Kidney epithelial cell (primary cell): ENCODE measurements at regions not wholly inside any gene's neighbourhood (a gene's known extent, or its start where the extent isn't known, plus 50 kb on each side); places are given as distances from the start of the nearest gene placed in this dataset.

Experiments used
- DNase-seq: peaks from one replicate; pipeline ENCODE4 v3.0.0-alpha.2; 2010; ENCODE audit warnings: low read depth
- H3K27me3 ChIP-seq: 2 replicates; pipeline ENCODE4 v1.6.0; 2011; ENCODE audit warnings: low read length; ENCODE audit not compliant: control insufficient read depth, insufficient read depth
- H3K36me3 ChIP-seq: 2 replicates; pipeline ENCODE4 v1.5.1; 2011; ENCODE audit warnings: low read length; ENCODE audit not compliant: control insufficient read depth, insufficient read depth
- H3K4me3 ChIP-seq: 2 replicates; pipeline ENCODE4 v1.5.1; 2011; ENCODE audit warnings: low read depth, mild to moderate bottlenecking, control low read depth, low read length
- CTCF ChIP-seq: IDR thresholded peaks from 2 replicates; pipeline ENCODE4 v1.5.1; 2011; ENCODE audit warnings: mild to moderate bottlenecking, moderate library complexity, low read length, control low read depth, inconsistent platforms; ENCODE audit not compliant: insufficient read depth, poor library complexity, severe bottlenecking

- TF ChIP-seq CTCF = no peak
- DNase-seq = no peak
- Histone ChIP-seq H3K27me3 (no peaks in the 10 kb centered on the region), H3K4me3 (no peak overlapping the region), H3K36me3 (no peaks in the 10 kb centered on the region)
These were observed 396.8 kb upstream of the SLC14A2 start for GRCh38 chr18:45218436-45218835.

GRCh38 chr18:45221363-45221762 is 393.9 kb upstream of the SLC14A2 start:
- H3K36me3 ChIP-seq = no peaks in the 10 kb centered on the region
- H3K27me3 ChIP-seq = no peaks in the 10 kb centered on the region
- no peak for DNase-seq
- TF ChIP-seq CTCF = no peak
- no peak overlapping the region for H3K4me3 ChIP-seq

GRCh38 chr18:45222180-45222579 is 393.1 kb upstream of the SLC14A2 start:
- H3K4me3 ChIP-seq = no peak overlapping the region
- H3K27me3 ChIP-seq = no peaks in the 10 kb centered on the region
- H3K36me3 ChIP-seq = no peaks in the 10 kb centered on the region
- no peak for TF ChIP-seq CTCF
- DNase-seq = no peak

- Histone ChIP-seq H3K27me3 (no peaks in the 10 kb centered on the region), H3K36me3 (no peaks in the 10 kb centered on the region), H3K4me3 (no peak overlapping the region)
- TF ChIP-seq CTCF = no peak
- DNase-seq = no peak
These were observed 388.1 kb upstream of the SLC14A2 start for GRCh38 chr18:45227001-45227742.

GRCh38 chr18:45228796-45229388 is 386.4 kb upstream of the SLC14A2 start:
- TF ChIP-seq CTCF = no peak

GRCh38 chr18:45231617-45232016 is 383.7 kb upstream of the SLC14A2 start:
- no peak overlapping the region for H3K4me3 ChIP-seq
- H3K27me3 ChIP-seq = no peaks in the 10 kb centered on the region
- H3K36me3 ChIP-seq = no peaks in the 10 kb centered on the region
- no peak for DNase-seq
- no peak for TF ChIP-seq CTCF

More at GRCh38 chr18:45228796-45229388, 386.4 kb upstream of the SLC14A2 start:
- no peaks in the 10 kb centered on the region for H3K36me3 ChIP-seq
- no peaks in the 10 kb centered on the region for H3K27me3 ChIP-seq
- no peak overlapping the region for H3K4me3 ChIP-seq
- DNase-seq = no peak
